PFSK-1 (cell line): ENCODE measurements at regions not wholly inside any gene's neighbourhood (a gene's known extent, or its start where the extent isn't known, plus 50 kb on each side); places are given as distances from the start of the nearest gene placed in this dataset.

Experiments
- FOXP2 ChIP-seq: optimal IDR thresholded peaks from 2 replicates; pipeline ENCODE3; 2011; ENCODE audit warnings: borderline replicate concordance, control low read depth, inconsistent platforms; ENCODE audit not compliant: insufficient read depth; ENCODE audit errors: extremely low read length, extremely low read depth
- POLR2AphosphoS5 ChIP-seq: IDR thresholded peaks from 2 replicates; pipeline ENCODE4 v1.6.1; 2012; ENCODE audit warnings: low read depth, mild to moderate bottlenecking, control low read depth, low read length, moderate library complexity
- REST ChIP-seq, 2 experiments: IDR thresholded peaks; 2 replicates each; pipeline versions ENCODE4 v1.6.1 to v1.8.0; 2011 to 2012; ENCODE audit warnings: low read depth in 2 of 2, low read length in 2 of 2, control low read depth in 1 of 2, inconsistent platforms in 1 of 2, mild to moderate bottlenecking in 1 of 2, moderate library complexity in 1 of 2; ENCODE audit not compliant: insufficient read depth in 1 of 2
- SIN3A ChIP-seq: IDR thresholded peaks from 2 replicates; pipeline ENCODE4 v1.6.1; 2012; ENCODE audit warnings: mild to moderate bottlenecking, low read length, moderate library complexity, borderline replicate concordance; ENCODE audit not compliant: insufficient read depth
- TAF1 ChIP-seq: IDR thresholded peaks from 2 replicates; pipeline ENCODE4 v1.6.1; 2012; ENCODE audit warnings: low read length, control low read depth, borderline replicate concordance; ENCODE audit not compliant: insufficient read depth

- TF ChIP-seq REST (IDR thresholded peaks at IDR 0.05; ENCODE audit: insufficient read depth in 1 of 2, low read depth in 2 of 2, low read length in 2 of 2) (no peak), TAF1 (no peak), SIN3A (no peak), POLR2AphosphoS5 (no peak), FOXP2 (no peak)
Measured at GRCh38 chr2:34533585-34534183, 934.6 kb upstream of the FAM98A start.

DNA sequence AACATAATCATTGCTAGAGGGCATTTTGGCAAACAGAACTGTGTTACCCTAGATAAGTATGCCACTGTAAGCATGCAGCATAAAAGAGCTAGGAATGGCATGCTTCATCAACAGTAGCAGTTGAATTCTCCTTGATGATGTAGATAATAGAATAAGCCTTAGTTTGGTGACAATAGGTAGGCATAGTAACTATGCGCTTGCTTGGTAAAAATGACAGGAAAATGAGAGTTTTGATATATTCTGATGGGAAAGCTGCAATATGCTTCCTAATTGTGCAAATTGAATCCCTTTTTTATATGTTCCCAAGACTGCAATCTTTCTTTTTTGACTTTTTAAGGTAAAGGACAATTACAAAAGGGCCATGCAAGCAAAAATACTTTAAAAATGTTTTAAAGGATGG is 930.9 kb upstream of the FAM98A start:
- TF ChIP-seq TAF1 (no peak), POLR2AphosphoS5 (no peak), FOXP2 (no peak), REST (IDR thresholded peaks at IDR 0.05; ENCODE audit: insufficient read depth in 1 of 2, low read depth in 2 of 2, low read length in 2 of 2) (no peak), SIN3A (no peak)

DNA sequence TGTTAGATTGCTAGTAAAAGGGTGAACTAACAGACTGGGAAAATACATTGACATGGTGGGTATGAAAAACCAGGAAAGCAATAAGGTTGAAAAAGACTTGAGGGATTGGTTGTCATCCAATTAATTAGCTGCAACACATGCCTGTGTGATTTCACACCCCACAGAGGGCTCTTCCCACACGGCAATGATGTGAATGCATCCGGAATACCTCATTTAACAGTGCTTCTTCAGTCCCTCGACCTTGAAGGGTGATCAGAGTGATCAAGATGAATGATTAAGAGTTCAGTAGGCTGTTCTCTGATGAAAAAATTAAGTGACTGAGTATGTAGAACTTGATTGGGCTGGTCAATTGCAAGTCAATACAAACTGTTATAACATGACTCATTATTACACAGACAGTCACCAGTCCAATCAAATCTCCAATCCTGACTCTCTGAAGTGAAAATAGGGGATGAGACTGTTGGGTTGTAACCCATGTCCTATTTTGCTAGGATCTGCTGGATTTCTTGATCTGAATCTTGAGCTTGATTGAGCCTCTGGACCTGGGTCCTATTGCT is 924.9 kb upstream of the FAM98A start:
- TF ChIP-seq TAF1 (no peak), REST (IDR thresholded peaks at IDR 0.05; ENCODE audit: insufficient read depth in 1 of 2, low read depth in 2 of 2, low read length in 2 of 2) (no peak), FOXP2 (no peak), SIN3A (no peak), POLR2AphosphoS5 (no peak)

DNA sequence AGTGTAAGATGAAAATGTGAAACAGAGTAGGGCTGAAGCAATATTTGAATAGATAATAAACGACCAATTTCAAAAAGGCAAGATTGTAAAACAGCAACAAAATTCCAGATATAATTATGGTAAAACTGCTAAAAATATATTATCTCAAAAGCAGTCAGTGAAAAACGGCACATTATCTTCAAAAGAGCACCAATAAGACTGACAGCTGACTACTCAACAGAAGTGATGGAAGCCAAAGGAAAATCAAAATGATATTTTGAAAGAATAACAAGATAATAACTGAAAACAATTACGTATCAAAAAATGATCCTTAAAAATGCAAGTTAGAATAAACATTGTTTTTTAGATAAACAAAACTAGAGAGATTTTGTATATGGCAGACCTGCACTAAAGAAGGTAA is 920.6 kb upstream of the FAM98A start:
- no peak for TF ChIP-seq POLR2AphosphoS5

DNA sequence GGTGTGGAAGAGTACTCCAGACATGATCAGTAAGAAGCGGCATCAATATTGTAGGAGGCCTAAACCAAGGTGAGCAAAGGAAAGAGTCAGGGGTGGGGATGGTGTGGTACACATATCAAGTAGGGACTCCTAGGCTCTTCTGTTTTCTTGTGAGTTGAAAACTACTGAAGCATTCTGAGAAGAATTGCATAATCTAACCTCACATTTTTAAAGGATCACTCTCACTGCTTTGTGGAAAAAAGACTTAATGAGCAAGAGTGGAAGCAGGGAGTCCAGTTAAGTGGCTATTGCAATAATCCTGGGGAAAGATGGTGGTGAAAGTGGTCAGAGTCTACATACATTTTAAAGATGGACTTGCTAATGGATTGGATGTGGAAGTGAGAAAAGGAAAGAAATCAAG is 899.5 kb upstream of the FAM98A start:
- TF ChIP-seq REST (IDR thresholded peaks at IDR 0.05; ENCODE audit: insufficient read depth in 1 of 2, low read depth in 2 of 2, low read length in 2 of 2) (no peak), SIN3A (no peak), TAF1 (no peak), FOXP2 (no peak), POLR2AphosphoS5 (no peak)
